MM.1S (cell line): ENCODE measurements at regions not wholly inside any gene's neighbourhood (a gene's known extent, or its start where the extent isn't known, plus 50 kb on each side); places are given as distances from the start of the nearest gene placed in this dataset.
"Not testable (repeated sequence)": the region's sequence is repeated elsewhere in the genome, so short reads cannot be mapped to it uniquely, and the experiment has no call there.

Source experiments
- DNase-seq: peaks from one replicate; pipeline ENCODE4 v3.0.0-alpha.2; 2015
- H2AFZ ChIP-seq: fragments of 300-600 bp; sonication (generic); 2 replicates; pipeline ENCODE4 v1.6.0; 2016; ENCODE audit warnings: antibody characterized with exemption, low read length
- H3F3A ChIP-seq: fragments of 300-600 bp; sonication (generic); 2 replicates; pipeline ENCODE4 v1.6.1; 2016; ENCODE audit warnings: mild to moderate bottlenecking, antibody characterized with exemption, low read length, moderate library complexity, mixed read lengths; ENCODE audit not compliant: insufficient read depth
- H3K27ac ChIP-seq: fragments of 300-600 bp; sonication (generic); 2 replicates; pipeline ENCODE4 v1.5.1; 2016; ENCODE audit warnings: mild to moderate bottlenecking, low read length
- H3K27me3 ChIP-seq: fragments of 300-600 bp; sonication (generic); replicated peaks from 2 replicates; pipeline ENCODE4 v1.6.0; 2016; ENCODE audit warnings: low read length; ENCODE audit not compliant: insufficient read depth
- H3K36me3 ChIP-seq: fragments of 300-600 bp; sonication (generic); replicated peaks from 2 replicates; pipeline ENCODE4 v1.6.1; 2016; ENCODE audit warnings: mild to moderate bottlenecking, low read length, mixed read lengths; ENCODE audit not compliant: insufficient read depth
- H3K4me1 ChIP-seq: fragments of 300-600 bp; sonication (generic); 2 replicates; pipeline ENCODE4 v1.6.1; 2016; ENCODE audit warnings: low read length, mixed read lengths
- H3K4me2 ChIP-seq: fragments of 300-600 bp; sonication (generic); 2 replicates; pipeline ENCODE4 v1.6.0; 2016; ENCODE audit warnings: low read depth, low read length
- H3K4me3 ChIP-seq: fragments of 300-600 bp; sonication (generic); 2 replicates; pipeline ENCODE4 v1.5.1; 2016; ENCODE audit warnings: low read length, mixed read lengths
- H3K79me2 ChIP-seq: fragments of 300-600 bp; sonication (generic); 2 replicates; pipeline ENCODE4 v1.6.1; 2016; ENCODE audit warnings: mixed run types, low read length, mixed read lengths
- H3K9ac ChIP-seq: fragments of 300-600 bp; sonication (generic); 2 replicates; pipeline ENCODE4 v1.6.1; 2016; ENCODE audit warnings: low read length, mixed read lengths
- H3K9me2 ChIP-seq: fragments of 300-600 bp; sonication (generic); replicated peaks from 2 replicates; pipeline ENCODE4 v1.6.1; 2016; ENCODE audit warnings: mild to moderate bottlenecking, low read length, mixed read lengths; ENCODE audit not compliant: insufficient read depth
- H3K9me3 ChIP-seq: fragments of 300-600 bp; sonication (generic); replicated peaks from 2 replicates; pipeline ENCODE4 v1.6.1; 2016; ENCODE audit warnings: mild to moderate bottlenecking, low read length, mixed read lengths; ENCODE audit not compliant: insufficient read depth
- H4K20me1 ChIP-seq: fragments of 300-600 bp; sonication (generic); 2 replicates; pipeline ENCODE4 v1.6.1; 2016; ENCODE audit warnings: mild to moderate bottlenecking, low read length, moderate library complexity, mixed read lengths; ENCODE audit not compliant: insufficient read depth
- CTCF ChIP-seq: fragments of 300-600 bp; sonication (generic); IDR thresholded peaks from 2 replicates; pipeline ENCODE4 v1.5.1; 2016; ENCODE audit warnings: antibody characterized with exemption, low read length, mixed read lengths
- EZH2 ChIP-seq: fragments of 300-600 bp; sonication (generic); optimal IDR thresholded peaks from 2 replicates; pipeline ENCODE3; 2017; ENCODE audit warnings: low read depth, mild to moderate bottlenecking, antibody characterized with exemption, low read length, mixed read lengths
- EZH2phosphoT487 ChIP-seq: fragments of 300-600 bp; sonication (generic); IDR thresholded peaks from 2 replicates; pipeline ENCODE4 v1.6.1; 2018; ENCODE audit warnings: antibody characterized with exemption, low read length

DNA sequence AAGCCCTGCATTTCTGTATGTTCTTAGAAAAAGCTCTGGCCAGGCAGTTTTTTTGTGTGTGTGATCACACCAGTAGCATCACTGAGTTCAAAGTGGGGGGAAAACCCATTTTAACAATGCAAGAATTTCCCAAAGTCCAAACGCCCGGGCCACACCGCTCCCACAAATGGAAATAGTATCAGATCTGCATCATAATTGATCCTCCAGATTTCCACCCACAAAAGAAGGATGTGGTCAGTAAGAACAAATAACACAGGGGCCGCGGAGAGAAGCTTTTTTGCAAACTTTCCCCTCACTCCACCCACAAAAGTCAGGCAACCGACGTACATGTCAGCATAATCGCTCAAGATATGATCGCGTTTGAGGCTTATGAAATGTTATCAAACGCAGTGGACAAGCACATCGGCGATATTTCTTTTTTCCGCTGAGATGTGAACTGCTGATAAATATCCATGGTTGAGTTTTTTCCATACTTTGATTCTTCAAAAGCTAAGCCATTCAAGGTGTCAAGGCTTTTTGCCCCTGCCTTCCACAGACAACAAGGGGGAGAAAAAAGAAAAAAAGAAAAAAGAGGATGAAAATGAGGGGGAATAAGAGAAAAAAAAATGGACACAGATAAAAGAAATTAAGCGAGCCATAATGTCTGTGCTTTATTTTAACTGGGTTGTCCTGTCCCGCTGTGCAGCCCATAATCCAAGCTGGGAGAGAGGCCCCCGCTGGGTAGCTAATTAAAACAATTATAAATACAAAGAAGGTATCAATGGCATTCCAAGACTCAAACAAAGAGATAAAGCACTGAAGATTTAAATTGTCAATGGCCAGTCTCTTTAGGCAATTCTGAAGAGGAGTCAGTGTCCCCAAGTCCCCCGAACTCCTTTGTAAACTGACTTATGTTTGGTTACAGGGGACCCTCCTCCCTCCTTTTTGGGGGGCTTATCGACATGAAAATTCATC, 143.5 kb downstream of the ZFP64 start:
- Histone ChIP-seq H3K27me3 (no peaks in the 10 kb centered on the region), H3K9me3 (no peaks in the 10 kb centered on the region), H3K4me3 (no peak overlapping the region), H3F3A (no peaks in the 10 kb centered on the region), H3K9ac (no peak overlapping the region), H3K9me2 (no peaks in the 10 kb centered on the region), H2AFZ (no peak overlapping the region), H4K20me1 (no peaks in the 10 kb centered on the region), H3K27ac (no peak overlapping the region), H3K4me1 (no peaks in the 10 kb centered on the region), H3K4me2 (no peak overlapping the region), H3K36me3 (no peaks in the 10 kb centered on the region), H3K79me2 (no peaks in the 10 kb centered on the region)
- TF ChIP-seq CTCF, result no peak
- no peak for TF ChIP-seq EZH2phosphoT487
- TF ChIP-seq EZH2, result no peak
- no peak for DNase-seq

DNA sequence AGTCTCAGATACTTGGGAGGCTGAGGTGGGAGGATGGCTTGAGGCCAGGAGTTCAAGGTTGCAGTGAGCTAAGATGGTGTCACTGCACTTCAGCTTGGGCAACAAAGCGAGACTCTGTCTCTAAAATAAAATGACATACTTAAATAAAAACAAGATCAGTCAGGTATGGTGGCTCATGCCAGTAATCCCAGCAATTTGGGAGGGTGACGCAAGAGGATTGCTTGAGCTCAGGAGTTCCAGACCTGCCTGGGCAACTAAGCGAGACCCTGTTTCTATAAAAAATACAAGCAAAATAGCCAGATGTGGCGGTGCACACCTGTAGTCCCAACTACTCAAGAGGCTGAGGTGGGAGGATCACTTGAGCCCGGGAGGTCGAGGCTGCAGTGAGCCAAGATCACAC, 149.6 kb downstream of the ZFP64 start:
- no peak overlapping the region for H2AFZ ChIP-seq
- TF ChIP-seq EZH2phosphoT487 (no peak), CTCF (no peak), EZH2 (no peak)
- no peak overlapping the region for H3K27ac ChIP-seq
- no peaks in the 10 kb centered on the region for H3F3A ChIP-seq
- no peak overlapping the region for H3K9ac ChIP-seq
- H3K9me3 ChIP-seq, result no peaks in the 10 kb centered on the region
- no peaks in the 10 kb centered on the region for H4K20me1 ChIP-seq
- no peaks in the 10 kb centered on the region for H3K27me3 ChIP-seq
- no peaks in the 10 kb centered on the region for H3K79me2 ChIP-seq
- H3K36me3 ChIP-seq, result no peaks in the 10 kb centered on the region
- DNase-seq, result no peak
- H3K4me1 ChIP-seq, result no peaks in the 10 kb centered on the region
- H3K4me2 ChIP-seq, result no peak overlapping the region
- H3K4me3 ChIP-seq, result no peak overlapping the region
- H3K9me2 ChIP-seq, result no peaks in the 10 kb centered on the region

DNA sequence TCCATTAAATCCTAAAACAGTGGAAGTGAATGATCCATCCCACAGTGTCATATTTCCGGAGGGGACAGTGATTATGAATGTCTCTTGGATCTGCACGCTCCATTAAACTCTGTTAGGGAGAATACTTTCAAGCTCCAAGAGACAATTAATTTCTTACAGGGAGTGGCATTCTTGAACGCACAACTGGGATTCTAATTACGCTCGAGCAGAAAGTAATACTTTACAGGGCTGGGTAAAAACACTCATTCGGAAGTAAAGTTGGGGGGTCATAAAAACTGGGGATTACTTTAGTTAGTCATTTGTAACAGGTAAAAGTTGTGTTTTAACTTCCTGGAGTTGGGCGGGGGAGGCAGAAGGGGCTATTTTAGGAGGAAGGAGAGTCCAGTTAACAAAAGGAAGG, 151.8 kb downstream of the ZFP64 start:
- Histone ChIP-seq H3K36me3 (no peaks in the 10 kb centered on the region), H3K9me3 (no peaks in the 10 kb centered on the region), H3K4me3 (no peak overlapping the region), H3K4me1 (no peaks in the 10 kb centered on the region), H3K27me3 (no peaks in the 10 kb centered on the region), H2AFZ (no peak overlapping the region), H3K9me2 (no peaks in the 10 kb centered on the region), H3K4me2 (no peak overlapping the region), H4K20me1 (no peaks in the 10 kb centered on the region), H3K79me2 (no peaks in the 10 kb centered on the region), H3K9ac (no peak overlapping the region), H3F3A (no peaks in the 10 kb centered on the region), H3K27ac (no peak overlapping the region)
- DNase-seq, result no peak
- no peak for TF ChIP-seq EZH2phosphoT487
- no peak for TF ChIP-seq EZH2
- TF ChIP-seq CTCF, result no peak

GRCh38 chr20:52038632-52039031, 152.9 kb downstream of the ZFP64 start:
- H3F3A ChIP-seq, result not testable (repeated sequence)

More at GRCh38 chr20:52038632-52039031, 152.9 kb downstream of the ZFP64 start:
- not testable (repeated sequence) for H2AFZ ChIP-seq, H4K20me1 ChIP-seq, H3K4me1 ChIP-seq, H3K4me3 ChIP-seq, H3K27me3 ChIP-seq, H3K9me2 ChIP-seq, H3K9me3 ChIP-seq, H3K9ac ChIP-seq, H3K27ac ChIP-seq, H3K79me2 ChIP-seq, H3K4me2 ChIP-seq, H3K36me3 ChIP-seq, DNase-seq
